GM04504 (cell line): ENCODE measurements at regions not wholly inside any gene's neighbourhood (a gene's known extent, or its start where the extent isn't known, plus 50 kb on each side); places are given as distances from the start of the nearest gene placed in this dataset.

Experiments used
- DNase-seq: peaks from one replicate; pipeline ENCODE4 v3.0.0-alpha.2; 2012; ENCODE audit warnings: low read depth

DNA sequence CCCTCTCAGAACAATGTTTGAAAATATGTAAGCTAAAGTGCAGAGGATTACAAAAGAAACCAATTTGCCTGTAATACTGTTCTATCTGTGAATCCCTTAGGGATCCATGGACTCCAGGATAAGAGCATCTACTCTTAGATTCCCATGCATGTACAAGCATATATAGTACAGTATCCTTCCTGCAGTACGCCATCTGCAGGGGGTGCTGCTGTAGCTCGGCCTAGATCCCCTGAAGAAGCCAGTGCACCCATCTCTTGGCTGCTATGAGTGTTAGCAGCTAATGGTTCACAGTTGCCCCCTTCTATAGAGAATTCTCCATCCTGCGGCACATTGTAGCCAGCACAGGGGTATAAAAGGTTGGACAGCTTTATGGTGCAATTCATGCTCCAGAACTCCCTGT lies 61.8 kb upstream of the SLC30A5 start:
- no peak for DNase-seq

DNA sequence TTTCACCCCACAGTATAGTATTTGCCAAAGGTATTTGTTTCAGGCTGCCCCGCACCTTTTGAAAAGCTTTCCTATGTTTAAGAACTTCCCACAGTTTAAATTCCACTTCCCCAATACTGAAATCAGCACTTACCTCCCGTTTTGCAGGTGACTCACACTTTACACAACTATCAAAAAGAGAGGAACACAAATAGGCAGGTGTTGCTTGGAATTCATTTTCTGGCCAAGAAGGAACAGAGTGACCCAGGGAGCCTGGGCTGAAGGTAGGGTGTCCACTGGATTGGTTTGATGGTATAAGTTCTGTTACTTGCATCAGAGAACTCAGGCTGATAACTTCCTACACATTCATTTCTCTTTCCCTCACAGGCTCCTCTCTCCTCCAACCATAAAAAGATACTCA lies 60.1 kb upstream of the SLC30A5 start:
- no peak for DNase-seq

DNA sequence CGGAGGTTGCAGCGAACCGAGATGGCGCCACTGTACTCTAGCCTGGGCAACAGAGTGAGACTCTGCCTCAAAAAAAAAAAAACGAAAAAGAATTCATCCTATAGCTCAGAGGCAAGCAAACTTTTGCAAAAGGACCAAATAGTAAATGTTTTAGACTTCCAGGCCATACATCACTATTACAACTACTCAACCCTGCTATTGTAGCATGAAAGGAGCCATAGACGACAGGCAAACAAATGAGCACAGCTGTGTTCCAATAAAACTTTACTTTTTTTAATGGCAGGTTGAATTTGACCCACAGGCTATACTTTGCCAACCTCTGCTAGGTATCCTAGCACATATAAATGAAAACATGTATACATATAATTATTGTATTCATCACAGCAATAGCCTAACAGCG lies 58.9 kb upstream of the SLC30A5 start:
- no peak for DNase-seq

DNA sequence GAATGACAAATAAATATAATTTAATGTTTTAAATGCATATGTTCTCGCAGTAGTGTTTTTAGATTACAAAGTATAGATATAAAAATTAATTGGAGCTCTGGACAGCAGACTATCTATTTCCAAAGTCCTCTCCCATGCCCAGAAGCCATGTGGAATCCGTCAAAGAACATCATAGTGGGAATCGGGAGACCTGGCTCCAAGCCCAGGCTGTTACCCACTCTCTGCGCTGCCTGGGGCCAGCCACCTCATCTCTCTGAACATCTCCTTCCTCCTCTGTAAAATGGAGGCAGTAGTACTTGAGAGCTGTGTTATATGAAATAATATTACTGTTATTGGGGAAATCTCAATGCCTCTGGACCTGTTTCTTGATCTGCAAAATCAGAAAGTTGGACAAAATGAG lies 58.1 kb upstream of the SLC30A5 start:
- DNase-seq, result no peak

DNA sequence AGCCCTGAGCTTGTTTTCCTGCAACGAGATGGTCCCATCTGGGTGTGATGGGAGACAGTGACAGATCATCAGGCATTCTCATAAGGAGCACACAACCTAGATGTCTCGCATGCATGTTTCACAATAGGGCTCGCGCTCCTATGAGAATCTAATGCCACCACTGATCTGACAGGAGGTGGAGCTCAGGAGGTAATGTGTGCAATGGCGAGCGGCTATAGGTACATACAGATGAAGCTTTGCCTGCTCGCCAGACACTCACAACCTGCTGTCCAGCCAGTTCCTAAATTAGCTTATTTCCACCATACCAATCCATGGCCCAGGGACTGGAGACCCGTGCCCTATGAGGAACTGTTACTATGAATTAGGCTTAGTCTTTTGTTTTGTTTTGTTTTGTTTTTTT lies 55.3 kb upstream of the SLC30A5 start:
- DNase-seq, result no peak

DNA sequence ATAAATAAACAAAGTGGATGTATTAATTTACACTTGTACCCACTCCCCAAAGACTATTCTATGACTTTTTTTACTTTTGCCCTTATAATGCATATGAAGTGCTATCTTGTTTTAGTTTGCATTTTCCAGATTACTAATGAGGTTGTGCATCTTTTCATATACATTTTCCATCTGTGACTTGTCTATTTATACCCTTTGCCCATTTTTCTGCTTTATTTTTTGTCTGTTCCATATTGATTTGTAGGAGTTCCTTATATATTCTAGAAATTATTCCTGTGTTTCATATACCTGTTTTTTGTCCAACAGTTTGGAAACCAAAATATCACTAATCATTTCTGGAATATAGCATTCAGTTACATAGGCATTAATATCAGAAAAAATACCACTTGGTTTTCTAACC lies 54.0 kb upstream of the SLC30A5 start:
- DNase-seq, result no peak

DNA sequence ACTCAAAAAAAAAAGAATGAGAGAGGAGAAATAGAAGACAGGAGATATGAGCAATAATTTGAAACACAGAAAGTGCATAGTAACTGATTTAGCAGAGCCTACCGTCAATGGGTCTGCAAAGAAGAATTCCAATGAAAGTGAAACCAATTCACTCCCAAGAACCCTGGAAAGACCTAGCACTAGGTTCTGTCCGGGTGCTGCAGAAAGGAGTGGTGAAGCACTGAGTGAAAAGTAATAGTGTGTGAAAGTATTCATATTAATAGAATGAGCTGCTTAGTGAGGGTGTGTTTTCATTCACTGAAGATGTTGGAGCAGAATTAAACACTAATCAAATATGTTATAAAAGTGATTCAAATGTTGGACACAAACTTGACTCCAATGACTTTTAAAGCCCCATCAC lies 51.3 kb upstream of the SLC30A5 start:
- no peak for DNase-seq

DNA sequence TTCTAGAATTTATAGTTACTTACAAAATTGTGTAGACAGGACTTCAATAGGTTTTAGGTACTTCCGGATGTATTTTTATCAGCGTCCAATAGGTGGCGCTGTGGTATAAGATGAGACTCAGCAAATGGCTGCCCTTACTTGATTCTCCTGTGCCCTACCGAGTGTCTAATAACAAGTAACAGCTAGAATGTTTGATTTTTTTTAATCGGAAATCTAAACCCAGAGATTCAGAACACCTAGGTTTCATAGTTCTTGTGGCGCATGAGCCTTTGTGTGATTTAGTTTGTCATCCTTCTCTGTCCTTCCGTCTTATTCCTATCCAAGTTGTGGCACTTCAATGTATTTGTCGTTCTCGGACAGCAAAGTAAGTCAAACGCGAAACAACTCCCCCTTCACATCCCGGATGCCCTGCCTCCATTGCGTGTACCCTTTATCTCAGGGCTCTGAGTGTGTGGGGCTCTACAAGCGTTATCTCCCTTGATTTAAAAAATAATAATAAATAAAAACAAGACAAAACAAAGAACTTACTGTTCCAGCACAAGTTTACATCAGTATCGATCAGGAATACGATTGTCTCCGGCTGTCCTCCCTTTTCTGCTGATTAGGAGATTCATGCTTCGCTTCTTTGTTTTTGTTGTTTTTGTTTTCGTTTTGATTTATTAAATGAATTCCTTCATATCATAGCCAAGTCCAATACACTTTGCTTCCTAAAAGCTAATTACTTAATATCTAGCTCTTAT lies 50.7 kb upstream of the SLC30A5 start:
- DNase-seq, result peak; percentile 60

DNA sequence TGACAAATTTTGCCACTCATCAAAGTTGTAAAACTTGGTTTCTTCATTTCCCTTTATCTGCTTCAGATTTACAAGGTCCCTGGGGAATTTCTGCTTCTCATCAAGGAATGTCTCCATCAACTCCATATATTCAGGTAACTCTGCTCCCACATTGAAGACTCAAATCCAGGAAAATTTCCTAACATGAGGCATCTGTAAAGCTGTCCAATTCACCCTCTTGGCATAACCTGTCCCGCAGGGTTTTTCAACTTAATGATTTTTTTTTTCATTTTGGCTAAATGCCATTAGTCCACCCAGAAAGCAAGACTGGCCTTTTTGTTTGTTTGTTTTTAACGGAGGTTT lies 50.2 kb upstream of the SLC30A5 start:
- no peak for DNase-seq
